GM21526 (cell line): ENCODE measurements at regions not wholly inside any gene's neighbourhood (a gene's known extent, or its start where the extent isn't known, plus 50 kb on each side); places are given as distances from the start of the nearest gene placed in this dataset.

Experiments used
- ATAC-seq: cut with Tn5 transposase; IDR thresholded peaks from one replicate; pipeline ENCODE4 v1.9.1; 2021; ENCODE audit warnings: moderate library complexity; ENCODE audit not compliant: unreplicated experiment, low FRiP score

DNA sequence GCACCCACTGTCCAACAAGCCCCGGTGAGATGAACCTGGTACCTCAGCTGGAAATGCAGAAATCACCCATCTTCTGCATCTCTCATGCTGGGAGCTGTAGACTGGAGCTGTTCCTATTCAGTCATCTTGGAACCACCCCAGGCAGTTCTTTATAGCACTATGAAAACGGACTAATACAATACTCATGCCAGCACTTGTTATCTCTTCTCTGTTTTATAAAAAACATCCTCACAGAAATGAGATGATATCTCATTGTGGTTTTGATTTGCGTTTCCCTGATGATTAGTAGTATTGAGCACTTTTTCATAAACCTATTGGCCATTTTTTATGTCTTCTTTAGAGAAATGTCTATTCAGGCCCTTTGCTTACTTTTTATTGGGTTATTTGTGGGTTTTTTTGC is 156.2 kb upstream of the ARPP21 start:
- ATAC-seq, result no peak

DNA sequence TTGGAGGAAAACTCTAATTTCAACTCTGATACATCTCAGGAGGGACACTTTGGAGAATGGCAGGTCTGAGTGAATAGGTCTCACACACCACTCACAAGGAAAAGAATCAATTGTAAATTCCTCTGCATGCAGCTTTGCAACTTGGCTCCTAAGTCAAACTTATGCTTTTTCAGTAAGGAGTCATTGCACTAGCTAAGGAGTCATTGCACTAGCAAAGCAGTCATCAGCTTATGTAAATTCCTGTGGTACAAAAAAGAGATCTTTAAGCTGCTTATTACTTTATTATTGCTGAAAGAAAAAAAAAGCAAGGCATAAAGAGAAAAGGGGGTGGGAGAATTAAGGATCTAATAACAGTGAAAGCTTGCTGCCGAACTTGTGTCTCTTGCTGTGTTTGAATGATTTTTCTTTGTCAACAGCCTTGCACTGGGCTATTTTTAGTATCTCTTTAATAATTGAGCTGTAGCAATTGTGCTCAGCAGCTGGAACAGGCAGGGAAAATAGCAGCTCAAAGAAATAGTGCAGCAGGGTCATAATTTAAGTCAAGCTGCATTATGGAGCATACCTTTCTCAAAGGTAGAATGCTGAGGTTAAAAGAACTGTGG is 154.3 kb upstream of the ARPP21 start:
- ATAC-seq, result no peak

DNA sequence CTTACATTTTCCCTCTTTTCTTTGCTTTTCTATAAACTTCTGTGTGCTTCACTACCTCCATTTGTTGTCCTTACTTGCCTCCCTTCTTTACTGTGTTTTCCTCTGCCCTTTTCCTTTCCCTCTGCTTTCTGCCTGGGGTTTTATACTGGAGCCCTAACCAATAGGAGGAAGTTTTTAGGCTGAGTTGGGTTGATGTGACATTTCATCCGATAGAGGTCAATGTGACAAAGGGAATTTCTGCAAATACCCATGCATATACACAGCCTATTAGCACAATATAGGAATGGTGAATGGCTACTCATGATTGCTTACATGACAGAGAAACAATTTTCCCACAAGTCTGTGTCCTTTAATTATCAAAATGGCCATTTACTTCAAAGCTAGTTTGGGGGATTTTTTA is 153.0 kb upstream of the ARPP21 start:
- no peak for ATAC-seq

DNA sequence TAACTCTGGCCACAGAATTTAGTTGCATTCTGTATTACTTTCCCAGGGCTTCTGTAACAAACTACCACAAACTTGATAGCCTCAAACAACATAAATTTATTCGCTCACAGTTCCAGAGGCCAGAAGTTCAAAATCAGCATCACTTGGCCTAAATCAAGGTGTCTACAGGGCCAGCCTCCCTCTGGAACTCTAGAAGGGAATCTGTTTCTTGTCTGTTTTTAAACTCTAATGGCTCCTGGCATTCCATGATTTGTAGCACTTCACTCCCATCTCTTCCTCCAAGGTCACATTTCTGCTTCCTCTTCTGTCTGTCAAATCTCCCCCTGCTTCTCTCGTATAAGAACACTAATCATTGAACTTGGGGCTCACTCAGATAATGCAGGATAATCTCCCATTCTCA is 151.9 kb upstream of the ARPP21 start:
- ATAC-seq, result no peak

DNA sequence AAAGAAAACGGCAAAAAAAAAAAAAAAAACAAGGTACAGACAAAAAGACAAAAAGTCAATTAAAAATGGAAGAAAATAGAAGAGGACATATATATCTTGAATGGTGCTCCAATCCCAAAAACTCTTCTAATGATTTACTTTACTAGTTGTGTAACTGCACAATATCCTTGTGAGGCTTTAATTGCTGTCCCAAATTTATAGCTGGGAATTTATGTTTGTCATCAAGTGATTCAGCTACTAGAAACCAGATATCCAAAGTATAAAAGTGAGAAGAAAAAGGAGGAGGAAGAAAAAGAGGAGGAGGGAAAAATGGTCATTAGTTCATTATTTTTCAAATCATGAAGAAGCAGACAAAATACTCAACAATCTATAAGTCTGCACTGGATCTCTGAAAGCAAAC is 150.8 kb upstream of the ARPP21 start:
- ATAC-seq, result no peak

DNA sequence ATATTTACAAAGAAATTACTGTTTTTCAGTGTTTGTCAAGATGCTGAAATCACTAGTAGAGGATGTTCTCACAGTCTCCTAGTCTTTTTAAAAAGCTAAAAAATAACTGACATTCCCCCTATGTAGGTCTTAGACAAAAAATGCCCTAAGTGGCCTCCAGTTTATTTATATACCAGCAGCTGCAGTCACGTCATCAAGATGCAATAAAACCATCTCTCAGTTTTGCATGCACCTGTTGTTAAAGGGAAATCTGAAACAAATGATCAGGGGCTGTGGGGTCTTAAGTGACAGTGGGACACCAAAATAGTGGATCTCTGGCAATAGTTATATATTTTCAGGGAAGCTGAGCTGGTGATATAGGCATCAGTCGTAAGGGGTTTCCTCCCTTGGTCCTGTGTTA is 146.5 kb upstream of the ARPP21 start:
- no peak for ATAC-seq

DNA sequence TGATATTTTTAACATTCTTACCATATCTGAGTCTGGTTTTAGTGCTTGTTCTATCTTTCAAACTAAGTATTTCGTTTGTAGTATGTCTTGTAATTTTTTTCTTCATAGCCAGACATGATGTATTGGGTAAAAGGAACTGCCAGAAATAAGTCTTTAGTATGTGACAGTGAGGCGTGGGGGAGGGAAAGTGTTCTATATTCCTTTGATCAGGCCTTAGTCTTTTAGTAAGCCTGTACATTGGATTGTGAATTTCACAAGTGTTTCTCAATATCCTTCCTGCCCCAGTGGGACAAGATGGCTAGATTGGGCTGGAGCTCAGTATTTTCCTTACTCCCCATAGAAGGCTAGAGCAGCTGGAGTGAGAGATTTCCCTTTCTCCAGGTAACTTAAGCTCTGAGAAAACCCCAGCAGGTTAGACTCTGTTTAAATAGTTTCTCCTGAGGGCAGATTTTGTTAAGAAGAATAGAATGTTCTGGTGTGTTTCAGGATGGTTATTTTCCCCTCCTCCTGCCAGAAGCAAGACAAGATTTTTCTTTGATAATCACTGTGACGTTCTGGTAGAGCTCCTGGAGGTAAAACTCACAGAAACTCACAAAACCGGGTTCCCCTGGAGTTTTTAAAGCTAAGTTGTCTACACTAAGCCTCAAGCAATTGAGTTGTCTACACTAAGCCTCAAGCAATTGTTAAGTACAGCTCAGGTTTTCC is 140.7 kb upstream of the ARPP21 start:
- ATAC-seq, result no peak

DNA sequence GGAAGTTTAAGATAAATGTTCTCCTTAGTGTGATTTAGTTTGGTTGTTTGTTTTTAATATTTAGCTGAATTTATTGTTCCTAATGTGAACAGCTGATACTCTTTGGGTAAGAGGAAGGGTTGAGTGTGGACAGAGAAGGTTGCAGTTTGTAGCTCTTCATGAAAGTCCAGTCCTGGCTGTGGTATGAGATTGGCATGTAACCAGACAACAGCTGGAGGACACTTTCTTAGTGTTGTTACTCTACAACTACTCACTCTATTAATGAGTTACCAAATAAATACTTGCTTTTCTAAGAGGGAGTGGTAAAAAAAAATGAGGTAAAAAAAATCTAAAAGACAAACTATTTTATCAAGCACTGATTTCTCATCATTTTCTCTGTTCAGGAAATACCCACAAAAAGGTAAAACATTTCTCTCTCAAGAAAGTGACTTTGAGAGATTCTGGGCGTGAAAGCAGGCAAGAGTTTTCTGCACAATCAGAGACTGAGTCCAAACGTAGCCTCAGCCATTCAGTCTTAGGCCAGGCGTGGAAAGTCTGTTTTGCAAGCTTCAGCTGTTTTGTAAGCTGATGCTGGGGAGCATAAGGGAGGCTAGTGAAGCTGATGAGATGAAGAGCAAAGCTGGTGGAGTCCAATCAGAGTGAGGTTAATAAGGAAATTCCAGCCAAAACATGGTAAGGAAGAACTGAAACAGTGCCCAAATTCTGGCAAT is 138.5 kb upstream of the ARPP21 start:
- no peak for ATAC-seq

DNA sequence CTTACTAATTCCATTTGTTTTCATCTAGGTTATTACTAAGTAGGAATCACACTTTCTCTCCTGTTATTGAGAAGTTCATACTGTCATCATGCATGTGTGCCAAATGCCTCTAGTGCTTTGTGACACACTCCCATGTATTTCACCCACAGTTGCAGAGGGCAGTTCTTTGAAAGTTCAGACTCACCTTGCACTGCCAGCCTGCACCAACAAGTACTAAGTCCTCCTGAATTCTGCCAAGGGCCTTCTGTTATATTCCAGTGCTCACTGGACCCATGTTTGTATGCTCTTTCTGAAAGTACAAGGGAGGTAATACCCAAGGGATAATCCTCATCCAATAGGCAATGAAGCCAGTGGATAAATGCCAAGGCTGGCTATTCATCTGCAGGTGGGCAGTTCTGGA is 136.6 kb upstream of the ARPP21 start:
- ATAC-seq, result no peak

DNA sequence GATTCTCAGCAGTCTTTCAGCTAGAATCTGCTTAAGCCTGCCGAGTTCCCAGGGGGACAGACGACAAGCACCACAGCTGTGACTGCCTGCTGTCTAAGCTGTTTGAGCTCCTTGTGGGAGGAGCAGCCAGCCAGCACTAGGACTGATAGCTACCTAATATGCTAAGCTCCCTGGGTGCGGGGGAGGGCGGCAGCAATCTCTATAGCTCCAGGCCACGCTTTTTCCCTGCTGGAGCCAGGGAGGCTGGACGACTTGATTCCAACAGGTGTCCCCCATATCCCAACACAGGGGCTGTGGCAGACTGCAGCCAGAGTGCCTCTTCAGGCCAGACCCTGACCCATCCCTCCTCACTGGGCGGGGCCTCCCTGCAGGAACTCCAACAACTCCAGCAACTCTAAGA is 134.1 kb upstream of the ARPP21 start:
- no peak for ATAC-seq

DNA sequence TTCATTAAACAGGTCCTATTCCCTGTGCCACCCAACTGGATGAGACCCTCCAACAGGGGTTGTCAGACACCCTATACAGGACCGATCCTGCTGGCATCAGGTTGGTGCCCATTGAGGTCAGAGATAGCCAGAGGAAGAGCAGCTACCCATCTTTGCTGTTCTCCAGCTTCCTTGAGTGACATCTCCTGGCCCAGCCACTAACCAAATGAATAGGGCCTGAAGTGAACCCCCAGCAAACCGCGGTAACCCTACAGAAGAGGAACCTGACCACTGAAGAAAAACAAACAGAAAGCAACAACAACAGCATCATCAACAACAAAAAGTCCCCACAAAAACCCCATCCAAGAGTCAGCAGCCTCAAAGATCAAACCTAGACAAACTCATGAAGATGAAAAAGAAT is 133.6 kb upstream of the ARPP21 start:
- ATAC-seq, result no peak

DNA sequence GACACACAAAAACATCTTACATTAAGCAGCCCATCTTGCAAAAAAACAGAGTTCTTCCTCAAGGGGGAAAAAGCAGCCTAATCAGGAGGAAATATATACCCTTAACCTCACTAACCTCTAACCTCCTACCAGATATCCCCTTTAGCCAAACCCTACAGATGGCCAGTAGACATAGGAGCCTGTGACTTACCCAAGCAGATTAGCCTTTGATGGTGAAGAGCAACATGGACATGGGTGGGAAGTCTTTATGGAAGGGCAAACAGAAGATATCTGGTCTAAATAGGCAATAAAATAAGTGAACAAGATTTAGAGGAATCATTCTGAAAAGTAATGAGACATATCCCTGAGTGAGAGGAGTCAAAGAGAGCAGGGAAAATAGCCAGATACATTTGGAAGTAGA is 119.4 kb upstream of the ARPP21 start:
- ATAC-seq, result no peak

DNA sequence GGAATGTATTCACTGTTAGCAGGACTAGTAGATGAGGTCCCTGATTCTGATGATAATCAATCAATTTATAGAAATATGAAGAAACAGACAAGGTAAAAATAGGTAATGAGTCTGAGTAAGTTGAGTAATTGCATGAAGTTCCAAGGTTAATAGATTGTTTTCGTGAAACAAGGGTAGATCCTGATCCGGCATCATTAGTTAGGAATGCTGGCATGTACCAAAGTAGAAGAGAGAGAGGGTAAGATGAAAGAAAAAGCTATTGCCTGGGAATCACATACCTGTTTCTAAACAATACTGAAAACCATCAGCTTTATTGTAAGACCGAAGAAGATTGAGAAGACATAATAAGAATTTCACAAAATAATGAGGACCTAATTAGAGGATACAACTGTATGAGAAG is 118.1 kb upstream of the ARPP21 start:
- no peak for ATAC-seq

DNA sequence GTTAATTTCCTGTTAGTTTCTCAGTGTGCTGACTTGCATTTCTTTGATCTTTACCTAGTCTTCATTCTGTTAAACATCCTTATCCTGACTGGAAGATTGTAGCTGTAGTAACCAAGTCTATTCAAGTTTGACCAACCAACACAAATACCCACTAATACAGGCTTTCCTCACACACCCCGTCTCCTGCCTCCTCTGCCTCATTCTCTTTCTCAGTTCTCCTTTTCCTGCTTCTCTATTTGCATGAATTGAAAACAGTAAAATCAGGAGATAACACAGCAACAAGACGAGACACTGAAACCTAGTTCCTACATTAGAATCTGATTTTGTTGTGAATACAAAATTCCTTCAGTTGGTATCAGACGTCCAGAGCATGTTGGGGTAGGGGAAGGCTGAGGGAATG is 116.9 kb upstream of the ARPP21 start:
- peak; percentile 46 for ATAC-seq

DNA sequence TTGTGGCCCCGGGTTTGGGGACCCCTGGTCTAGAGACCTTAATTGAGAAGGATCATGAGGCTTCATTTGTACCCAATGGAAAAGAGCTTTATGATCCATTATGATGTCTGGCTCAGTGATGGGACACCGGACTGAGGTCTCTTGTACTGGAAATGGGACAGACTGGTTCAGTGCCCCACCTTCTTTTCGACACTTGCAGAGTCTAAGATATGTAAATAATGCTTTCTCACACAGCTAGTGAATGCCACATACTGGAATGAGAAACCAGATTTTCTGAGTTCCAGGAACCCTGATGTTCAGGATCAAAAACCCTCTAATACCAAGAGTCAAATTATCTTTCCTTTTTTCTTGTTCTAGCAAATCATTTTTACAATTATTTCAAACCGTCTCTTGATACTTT is 116.3 kb upstream of the ARPP21 start:
- no peak for ATAC-seq

DNA sequence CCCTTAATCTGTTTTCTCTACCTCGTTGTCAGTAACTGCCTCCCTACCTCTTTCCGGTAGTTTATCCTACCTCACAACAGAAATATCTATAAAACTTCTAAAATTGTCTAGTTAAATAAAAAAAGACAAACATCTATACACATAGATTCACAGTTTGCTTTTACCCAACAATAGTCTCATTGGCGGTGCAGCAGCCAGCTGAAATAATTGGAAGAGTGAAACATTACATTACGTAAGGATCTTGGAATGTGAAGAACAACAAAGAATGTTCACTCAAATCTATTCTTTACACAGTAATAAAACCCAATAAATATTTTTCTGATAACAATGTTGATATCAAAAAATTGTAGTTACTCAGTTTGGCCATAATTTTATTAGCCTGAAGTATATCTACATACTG is 115.5 kb upstream of the ARPP21 start:
- ATAC-seq, result no peak

DNA sequence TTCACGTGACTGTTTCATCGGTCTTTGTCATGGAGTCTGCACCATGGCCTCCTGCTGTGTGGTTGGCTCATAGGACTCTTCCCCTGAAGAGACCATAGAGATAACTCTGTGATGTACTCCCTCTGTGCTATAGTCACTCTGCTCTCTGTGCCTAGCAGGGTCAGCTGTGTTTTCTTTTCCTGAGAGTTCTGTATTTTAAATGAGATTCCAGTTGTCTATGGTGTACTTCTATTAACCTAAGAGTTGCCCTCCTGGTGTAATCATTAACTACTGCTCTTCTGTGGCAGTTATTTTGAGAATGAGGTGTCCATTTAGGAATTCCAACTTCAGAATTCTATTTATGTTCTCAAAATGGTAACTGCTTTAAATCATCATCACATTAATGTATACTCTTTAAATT is 114.5 kb upstream of the ARPP21 start:
- no peak for ATAC-seq

DNA sequence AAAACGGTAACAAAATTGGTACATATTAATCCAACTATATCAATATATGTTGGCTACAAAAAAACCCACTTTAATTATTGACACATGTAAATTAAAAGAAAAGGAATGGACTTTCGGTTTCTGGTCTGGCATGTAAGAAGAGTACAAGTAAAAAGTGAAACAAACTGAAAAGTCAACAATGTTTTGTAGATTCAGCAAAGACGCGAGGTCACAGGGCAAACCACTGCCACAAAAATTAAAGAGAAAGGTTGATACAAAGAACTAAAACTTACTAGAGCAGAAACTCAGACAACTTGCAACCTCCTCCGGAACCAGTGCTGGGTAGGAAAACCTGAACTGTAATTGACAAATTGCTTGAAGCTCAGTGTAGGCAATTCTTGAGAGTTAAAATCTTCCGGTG is 110.6 kb upstream of the ARPP21 start:
- ATAC-seq, result no peak

DNA sequence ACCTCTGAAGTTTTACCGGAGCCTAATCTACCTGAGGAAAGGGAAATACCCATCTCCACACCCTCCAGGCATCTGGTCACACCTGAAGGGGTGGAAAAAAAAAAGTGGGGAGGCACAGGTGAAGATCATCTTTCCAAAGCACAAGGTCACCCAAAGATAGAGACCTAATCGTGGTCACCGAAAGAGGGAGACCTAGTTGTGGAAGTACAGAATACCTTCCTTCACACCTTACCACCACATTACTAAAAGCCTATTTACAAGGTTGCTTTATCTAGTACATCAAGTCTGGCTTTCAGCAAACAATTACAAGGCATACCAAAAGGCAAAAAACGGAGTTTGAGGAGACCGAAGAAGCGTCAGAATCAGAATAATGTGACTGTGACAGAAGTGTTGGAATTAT is 110.0 kb upstream of the ARPP21 start:
- no peak for ATAC-seq

DNA sequence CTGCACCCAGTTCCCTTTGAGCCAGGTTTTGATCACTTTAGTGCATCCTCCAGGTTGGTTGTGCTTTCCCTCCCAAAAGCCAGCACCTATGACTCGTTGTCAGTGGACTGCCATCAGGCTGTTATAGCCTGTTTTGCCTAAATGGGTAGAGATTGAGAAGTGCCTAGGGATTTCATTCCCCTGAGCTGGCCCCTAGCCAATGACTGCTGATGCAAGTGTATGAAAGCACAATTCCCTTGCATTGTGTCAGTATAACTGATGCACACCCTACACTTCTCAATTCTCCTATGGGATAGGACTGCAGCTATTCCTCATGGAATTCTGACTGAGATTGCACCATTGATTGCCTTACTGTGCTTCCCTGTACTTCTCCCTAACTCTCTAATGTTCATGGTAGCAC is 102.1 kb upstream of the ARPP21 start:
- no peak for ATAC-seq

DNA sequence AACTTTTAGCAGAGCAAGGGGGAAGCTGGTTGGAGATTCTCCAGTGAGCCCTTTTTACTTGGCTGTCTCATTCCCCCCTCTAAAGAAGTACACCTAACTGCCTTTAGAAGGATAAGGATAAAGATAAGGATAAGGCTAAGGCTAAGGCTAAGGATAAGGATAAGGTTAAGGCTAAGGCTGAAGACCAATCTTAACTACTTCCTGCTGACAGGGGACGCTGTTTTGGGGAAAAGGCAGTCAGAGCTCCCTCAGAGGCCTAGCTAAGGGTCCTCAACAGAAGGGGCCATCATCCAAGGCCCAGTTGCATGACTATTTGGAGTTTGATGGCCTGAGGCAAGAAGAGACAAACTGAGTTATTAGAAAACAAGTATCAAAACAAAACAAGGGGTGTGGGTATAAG is 94.3 kb upstream of the ARPP21 start:
- ATAC-seq, result no peak

DNA sequence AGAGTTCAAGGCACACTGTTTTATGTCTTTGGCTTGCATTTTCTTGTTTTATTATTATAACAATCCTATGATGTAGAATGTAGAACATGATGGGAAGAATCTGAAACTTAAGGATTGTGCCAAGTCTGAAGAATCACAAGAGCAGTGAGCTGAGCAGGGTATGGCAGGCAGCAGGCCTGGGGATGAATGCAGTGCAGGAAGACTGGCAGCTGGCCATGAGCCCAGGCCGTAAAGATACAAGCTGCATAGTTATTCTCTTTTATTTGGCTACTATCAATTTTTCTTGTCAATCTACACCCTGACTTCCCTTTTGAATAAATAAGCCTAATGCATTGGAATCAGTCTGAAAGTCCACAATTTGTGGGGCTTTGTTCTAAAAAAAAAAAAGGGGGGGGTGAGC is 89.6 kb upstream of the ARPP21 start:
- no peak for ATAC-seq
